ENCODE measurements at regions not wholly inside any gene's neighbourhood (a gene's known extent, or its start where the extent isn't known, plus 50 kb on each side); places are given as distances from the start of the nearest gene placed in this dataset.

DNA sequence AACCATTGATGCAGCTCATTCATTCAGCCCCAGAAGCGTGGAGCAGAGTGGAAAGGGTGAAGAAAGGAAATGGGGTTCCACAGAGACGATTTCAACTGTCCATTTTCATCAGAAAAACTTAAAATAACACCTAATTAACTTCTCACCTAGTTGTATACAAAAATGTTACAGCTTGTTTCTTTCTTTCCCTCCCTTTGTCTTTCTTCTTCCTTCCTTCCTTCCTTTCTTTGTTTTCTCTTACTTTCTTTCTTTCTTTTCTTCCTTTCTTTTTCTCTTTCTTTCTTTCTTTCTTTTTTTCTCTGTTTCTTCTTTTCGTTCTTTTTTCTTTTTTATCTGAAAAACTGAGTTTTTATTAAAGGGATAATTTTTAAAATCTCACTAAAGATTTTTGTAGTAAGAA lies 105.9 kb upstream of the GNAI1 start:
- ChIA-PET CTCF (interaction anchor here (1.3 to 2.1 kb wide), 4 partner anchors 8 to 731 kb away, joined by 3 to 7 read pairs (median 4); no protein-coding TSS in a partner anchor), POLR2A (no interaction called here)
- dilution Hi-C loops (cut with MboI; ENCODE audit: extremely low pct_ligation_motif_present, low sequenced_read_pairs) (no loop called here), intact Hi-C loops (cut with micrococcal nuclease) (no loop called here)
- Histone ChIP-seq H3K9me1 (replicated peaks; ENCODE audit: control insufficient read depth, extremely low read depth, insufficient read depth, low read length) (no peaks in the 10 kb centered on the region), H4K20me1 (replicated peaks; ENCODE audit: control insufficient read depth, extremely low read depth, insufficient read depth, low read length) (no peaks in the 10 kb centered on the region), H3K27me3 (ENCODE audit: control insufficient read depth in 2 of 2, insufficient read depth in 2 of 2, low read length in 2 of 2) (no peaks in the 10 kb centered on the region), H3K4me1 (ENCODE audit: control insufficient read depth, extremely low read depth, insufficient read depth, low read length) (no peaks in the 10 kb centered on the region), H3K9ac (replicated peaks; ENCODE audit: extremely low read depth, insufficient read depth, low read length) (no peak overlapping the region), H3K4me3 (replicated peaks in 1 of 3; ENCODE audit: insufficient read depth in 1 of 3, low read depth in 1 of 3, low read length in 3 of 3) (no peak overlapping the region), H3K9me3 (replicated peaks; ENCODE audit: control insufficient read depth, insufficient read depth, low read length) (no peaks in the 10 kb centered on the region), H2AFZ (ENCODE audit: low read depth, low read length) (no peak overlapping the region), H3K27ac (ENCODE audit: insufficient read depth, low read depth, low read length) (no peak overlapping the region), H3K79me2 (ENCODE audit: control insufficient read depth, insufficient read depth, low read length) (no peaks in the 10 kb centered on the region), H3K36me3 (ENCODE audit: control insufficient read depth in 2 of 2, extremely low read depth in 1 of 2, insufficient read depth in 2 of 2, low read length in 2 of 2) (no peaks in the 10 kb centered on the region), H3K4me2 (ENCODE audit: insufficient read depth, low read length) (no peak overlapping the region)
- no peak for DNase-seq (ENCODE audit: low read depth, low spot score)
- TF ChIP-seq EZH2 (IDR thresholded peaks at IDR 0.05; ENCODE audit: borderline replicate concordance, low read depth, low read length, severe bottlenecking) (no peak), POLR2A (IDR thresholded peaks at IDR 0.05; ENCODE audit: low read depth, low read length) (no peak), POLR2AphosphoS5 (IDR thresholded peaks at IDR 0.05; ENCODE audit: insufficient read depth, low read depth, low read length) (no peak), JUN (IDR thresholded peaks at IDR 0.05; ENCODE audit: borderline replicate concordance, insufficient read depth, insufficient read length, low read depth) (no peak)
- TF ChIP-seq, protein P1, sequence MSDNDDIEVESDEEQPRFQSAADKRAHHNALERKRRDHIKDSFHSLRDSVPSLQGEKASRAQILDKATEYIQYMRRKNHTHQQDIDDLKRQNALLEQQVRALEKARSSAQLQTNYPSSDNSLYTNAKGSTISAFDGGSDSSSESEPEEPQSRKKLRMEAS (IDR thresholded peaks at IDR 0.05; ENCODE audit: insufficient read depth, insufficient read length) = no peak
- no peak for FAIRE-seq
- BruUV-seq (replicated peaks) = no TSS peak

DNA sequence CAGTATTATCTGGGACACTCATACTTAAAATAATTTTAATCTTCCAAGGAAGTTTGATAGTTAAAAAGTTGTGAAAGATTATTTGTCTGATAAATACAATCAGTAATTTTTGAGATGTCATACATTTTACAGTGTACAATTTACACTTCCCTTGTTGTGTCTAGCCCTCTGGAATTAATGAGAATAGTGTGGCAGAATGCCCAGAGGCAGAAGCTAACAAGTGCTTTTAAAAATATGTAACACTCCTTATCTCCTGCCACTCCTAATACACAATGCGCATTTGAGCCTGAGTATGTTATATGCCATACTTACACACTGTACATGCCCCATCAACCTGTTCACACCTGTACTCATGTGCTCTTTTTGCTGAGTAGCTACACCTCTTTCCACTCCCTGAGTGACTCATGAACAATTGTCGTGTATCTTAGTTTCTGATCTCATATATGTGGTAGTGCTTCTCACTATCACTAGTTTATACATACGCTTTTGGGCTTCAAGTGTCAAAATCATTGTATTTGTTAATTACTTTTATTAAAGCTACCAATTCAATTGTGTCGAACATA lies 106.9 kb upstream of the GNAI1 start:
- DNase-seq (ENCODE audit: low read depth, low spot score) (peak; percentile 35), FAIRE-seq (no peak)
- Histone ChIP-seq H3K9me3 (replicated peaks; ENCODE audit: control insufficient read depth, insufficient read depth, low read length) (no peaks in the 10 kb centered on the region), H4K20me1 (replicated peaks; ENCODE audit: control insufficient read depth, extremely low read depth, insufficient read depth, low read length) (no peaks in the 10 kb centered on the region), H3K27ac (ENCODE audit: insufficient read depth, low read depth, low read length) (no peak overlapping the region), H3K79me2 (ENCODE audit: control insufficient read depth, insufficient read depth, low read length) (no peaks in the 10 kb centered on the region), H3K36me3 (ENCODE audit: control insufficient read depth in 2 of 2, extremely low read depth in 1 of 2, insufficient read depth in 2 of 2, low read length in 2 of 2) (no peaks in the 10 kb centered on the region), H3K9me1 (replicated peaks; ENCODE audit: control insufficient read depth, extremely low read depth, insufficient read depth, low read length) (no peaks in the 10 kb centered on the region), H3K4me1 (ENCODE audit: control insufficient read depth, extremely low read depth, insufficient read depth, low read length) (no peaks in the 10 kb centered on the region), H3K4me2 (ENCODE audit: insufficient read depth, low read length) (no peak overlapping the region), H3K9ac (replicated peaks; ENCODE audit: extremely low read depth, insufficient read depth, low read length) (no peak overlapping the region), H3K27me3 (ENCODE audit: control insufficient read depth in 2 of 2, insufficient read depth in 2 of 2, low read length in 2 of 2) (no peaks in the 10 kb centered on the region), H3K4me3 (replicated peaks in 1 of 3; ENCODE audit: insufficient read depth in 1 of 3, low read depth in 1 of 3, low read length in 3 of 3) (no peak overlapping the region), H2AFZ (ENCODE audit: low read depth, low read length) (no peak overlapping the region)
- BruUV-seq (replicated peaks) = no TSS peak
- TF ChIP-seq MYC (IDR thresholded peaks at IDR 0.05; ENCODE audit: low read depth, low read length) = no peak
- no peak for TF ChIP-seq JUN (IDR thresholded peaks at IDR 0.05; ENCODE audit: borderline replicate concordance, insufficient read depth, insufficient read length, low read depth)
- no peak for TF ChIP-seq POLR2AphosphoS5 (IDR thresholded peaks at IDR 0.05; ENCODE audit: insufficient read depth, low read depth, low read length)
- TF ChIP-seq, protein P1 (IDR thresholded peaks at IDR 0.05; ENCODE audit: insufficient read depth, insufficient read length) = no peak
- TF ChIP-seq, protein P2, sequence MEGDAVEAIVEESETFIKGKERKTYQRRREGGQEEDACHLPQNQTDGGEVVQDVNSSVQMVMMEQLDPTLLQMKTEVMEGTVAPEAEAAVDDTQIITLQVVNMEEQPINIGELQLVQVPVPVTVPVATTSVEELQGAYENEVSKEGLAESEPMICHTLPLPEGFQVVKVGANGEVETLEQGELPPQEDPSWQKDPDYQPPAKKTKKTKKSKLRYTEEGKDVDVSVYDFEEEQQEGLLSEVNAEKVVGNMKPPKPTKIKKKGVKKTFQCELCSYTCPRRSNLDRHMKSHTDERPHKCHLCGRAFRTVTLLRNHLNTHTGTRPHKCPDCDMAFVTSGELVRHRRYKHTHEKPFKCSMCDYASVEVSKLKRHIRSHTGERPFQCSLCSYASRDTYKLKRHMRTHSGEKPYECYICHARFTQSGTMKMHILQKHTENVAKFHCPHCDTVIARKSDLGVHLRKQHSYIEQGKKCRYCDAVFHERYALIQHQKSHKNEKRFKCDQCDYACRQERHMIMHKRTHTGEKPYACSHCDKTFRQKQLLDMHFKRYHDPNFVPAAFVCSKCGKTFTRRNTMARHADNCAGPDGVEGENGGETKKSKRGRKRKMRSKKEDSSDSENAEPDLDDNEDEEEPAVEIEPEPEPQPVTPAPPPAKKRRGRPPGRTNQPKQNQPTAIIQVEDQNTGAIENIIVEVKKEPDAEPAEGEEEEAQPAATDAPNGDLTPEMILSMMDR (IDR thresholded peaks at IDR 0.05; ENCODE audit: extremely low read depth in 1 of 2, insufficient read depth in 1 of 2, low read depth in 1 of 2, low read length in 2 of 2) = no peak
- no peak for TF ChIP-seq FOS (IDR thresholded peaks at IDR 0.05; ENCODE audit: borderline replicate concordance, insufficient read depth, low read length)
- no peak for TF ChIP-seq GATA2 (IDR thresholded peaks at IDR 0.05; ENCODE audit: insufficient read depth, insufficient read length, low read depth, low read length)
- TF ChIP-seq EZH2 (IDR thresholded peaks at IDR 0.05; ENCODE audit: borderline replicate concordance, low read depth, low read length, severe bottlenecking) = no peak
- TF ChIP-seq POLR2A (IDR thresholded peaks at IDR 0.05; ENCODE audit: low read depth, low read length) = no peak
- intact Hi-C loops (cut with micrococcal nuclease) = no loop called here
- CTCF ChIA-PET = interaction anchor here (1.7 to 2.1 kb wide), 2 partner anchors 12 to 33 kb away, joined by 5 to 7 read pairs; no protein-coding TSS in a partner anchor
- dilution Hi-C loops (cut with MboI; ENCODE audit: extremely low pct_ligation_motif_present, low sequenced_read_pairs) = no loop called here
- POLR2A ChIA-PET = no interaction called here

Data from endothelial cell of umbilical vein (primary cell).